ENCODE measurements at regions not wholly inside any gene's neighbourhood (a gene's known extent, or its start where the extent isn't known, plus 50 kb on each side); places are given as distances from the start of the nearest gene placed in this dataset.

- TF ChIP-seq POLR2A (IDR thresholded peaks at IDR 0.05; ENCODE audit: low read length) (no peak), GATA1 (IDR thresholded peaks at IDR 0.05; ENCODE audit: low read depth, low read length) (no peak)
Measured at GRCh38 chr4:181259081-181259709, 984.0 kb upstream of the TENM3 start.

All from erythroblast (primary cell).